Uterus (tissue), 2 donors: ENCODE measurements at regions not wholly inside any gene's neighbourhood (a gene's known extent, or its start where the extent isn't known, plus 50 kb on each side); places are given as distances from the start of the nearest gene placed in this dataset.

Experiments used
- CTCF ChIP-seq, 4 experiments: fragments of 200-600 bp in 2 of 4; fragments of 450-650 bp in 2 of 4; sonication (generic) in 2 of 4; IDR thresholded peaks; one replicate each; pipeline ENCODE4 v1.5.1; 2016 to 2019; ENCODE audit warnings: antibody characterized with exemption in 4 of 4, mild to moderate bottlenecking in 2 of 4, moderate library complexity in 1 of 4
- POLR2A ChIP-seq, 2 donors: fragments of 450-650 bp; IDR thresholded peaks; one replicate each; pipeline ENCODE4 v1.6.1; 2016; ENCODE audit warnings: antibody characterized with exemption in 2 of 2, mild to moderate bottlenecking in 1 of 2, moderate library complexity in 1 of 2

DNA sequence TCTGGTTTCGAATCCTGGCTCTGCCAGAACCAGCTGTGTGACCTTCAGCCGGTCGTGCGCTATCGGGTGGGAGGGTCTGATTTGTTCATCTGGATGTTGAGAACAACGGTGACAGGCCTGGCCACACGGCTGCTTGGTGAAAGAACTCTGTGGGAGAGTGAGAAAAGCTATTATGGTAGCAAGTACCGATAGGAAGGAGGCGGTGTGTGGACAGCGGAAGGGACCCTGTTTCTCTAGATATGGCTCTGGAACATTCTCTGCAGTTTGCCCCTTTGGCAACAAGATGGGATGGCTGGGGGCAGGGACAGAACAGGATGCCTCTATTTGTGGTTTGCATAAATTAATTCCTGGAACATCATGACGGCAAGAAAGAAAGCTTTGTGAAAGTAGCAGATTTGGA, 347.3 kb downstream of the AACS start:
- TF ChIP-seq CTCF (IDR thresholded peaks at IDR 0.05) (no peak), POLR2A (IDR thresholded peaks at IDR 0.05) (no peak)
